ENCODE measurements at regions not wholly inside any gene's neighbourhood (a gene's known extent, or its start where the extent isn't known, plus 50 kb on each side); places are given as distances from the start of the nearest gene placed in this dataset.

DNA sequence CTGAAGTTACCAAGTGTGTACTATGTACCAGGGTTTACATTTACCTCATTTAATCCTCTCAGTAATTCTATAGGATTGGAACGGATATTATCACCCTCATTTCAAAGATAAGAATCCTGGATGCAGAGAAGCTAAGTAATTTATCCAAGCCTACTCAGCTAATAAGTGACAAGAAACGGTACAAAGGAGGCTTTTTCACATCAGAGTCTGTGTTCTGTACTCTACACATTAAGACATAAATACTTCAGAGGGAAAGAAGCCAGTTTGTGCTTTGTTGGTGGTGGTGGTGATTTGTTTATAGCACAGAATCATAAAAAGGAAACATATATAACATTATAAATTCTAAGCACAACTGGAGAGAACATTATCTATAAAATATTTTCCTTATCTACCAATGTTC, 88.3 kb upstream of the HMGCLL1 start:
- no peaks in the 10 kb centered on the region for H4K20me1 ChIP-seq (ENCODE audit: insufficient read depth, low read length)
- no peaks in the 10 kb centered on the region for H3K4me1 ChIP-seq (ENCODE audit: insufficient read depth, low read length, poor library complexity, severe bottlenecking)
- POLR2A ChIA-PET, result no interaction called here
- H3K27ac ChIP-seq (ENCODE audit: low read depth, low read length, poor library complexity, severe bottlenecking), result no peak overlapping the region
- CTCF ChIA-PET (ENCODE audit: unreplicated experiment), result no interaction called here
- no peaks in the 10 kb centered on the region for H3K9me3 ChIP-seq (ENCODE audit: low read length)
- intact Hi-C loops (cut with micrococcal nuclease; ENCODE audit: unreplicated experiment), result no loop called here
- no peaks in the 10 kb centered on the region for H3K36me3 ChIP-seq (ENCODE audit: insufficient read depth, low read length)
- H3K9me2 ChIP-seq (ENCODE audit: insufficient read depth, low read length), result no peaks in the 10 kb centered on the region
- no peak for DNase-seq (ENCODE audit: low spot score)
- no peak overlapping the region for H3K4me2 ChIP-seq (ENCODE audit: low read length)
- no peak overlapping the region for H2AFZ ChIP-seq (ENCODE audit: low read length)
- no peaks in the 10 kb centered on the region for H3K79me2 ChIP-seq (ENCODE audit: insufficient read depth, low read depth, low read length)
- no TSS peak for BruUV-seq (replicated peaks)
- H3K4me3 ChIP-seq (ENCODE audit: low read depth, low read length, poor library complexity, severe bottlenecking), result no peak overlapping the region
- TF ChIP-seq EZH2phosphoT487 (IDR thresholded peaks at IDR 0.05; ENCODE audit: borderline replicate concordance, low read depth, low read length), result no peak
- TF ChIP-seq, protein P1, sequence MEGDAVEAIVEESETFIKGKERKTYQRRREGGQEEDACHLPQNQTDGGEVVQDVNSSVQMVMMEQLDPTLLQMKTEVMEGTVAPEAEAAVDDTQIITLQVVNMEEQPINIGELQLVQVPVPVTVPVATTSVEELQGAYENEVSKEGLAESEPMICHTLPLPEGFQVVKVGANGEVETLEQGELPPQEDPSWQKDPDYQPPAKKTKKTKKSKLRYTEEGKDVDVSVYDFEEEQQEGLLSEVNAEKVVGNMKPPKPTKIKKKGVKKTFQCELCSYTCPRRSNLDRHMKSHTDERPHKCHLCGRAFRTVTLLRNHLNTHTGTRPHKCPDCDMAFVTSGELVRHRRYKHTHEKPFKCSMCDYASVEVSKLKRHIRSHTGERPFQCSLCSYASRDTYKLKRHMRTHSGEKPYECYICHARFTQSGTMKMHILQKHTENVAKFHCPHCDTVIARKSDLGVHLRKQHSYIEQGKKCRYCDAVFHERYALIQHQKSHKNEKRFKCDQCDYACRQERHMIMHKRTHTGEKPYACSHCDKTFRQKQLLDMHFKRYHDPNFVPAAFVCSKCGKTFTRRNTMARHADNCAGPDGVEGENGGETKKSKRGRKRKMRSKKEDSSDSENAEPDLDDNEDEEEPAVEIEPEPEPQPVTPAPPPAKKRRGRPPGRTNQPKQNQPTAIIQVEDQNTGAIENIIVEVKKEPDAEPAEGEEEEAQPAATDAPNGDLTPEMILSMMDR (conservative IDR thresholded peaks at IDR 0.05; ENCODE audit: low read length), result no peak

DNA sequence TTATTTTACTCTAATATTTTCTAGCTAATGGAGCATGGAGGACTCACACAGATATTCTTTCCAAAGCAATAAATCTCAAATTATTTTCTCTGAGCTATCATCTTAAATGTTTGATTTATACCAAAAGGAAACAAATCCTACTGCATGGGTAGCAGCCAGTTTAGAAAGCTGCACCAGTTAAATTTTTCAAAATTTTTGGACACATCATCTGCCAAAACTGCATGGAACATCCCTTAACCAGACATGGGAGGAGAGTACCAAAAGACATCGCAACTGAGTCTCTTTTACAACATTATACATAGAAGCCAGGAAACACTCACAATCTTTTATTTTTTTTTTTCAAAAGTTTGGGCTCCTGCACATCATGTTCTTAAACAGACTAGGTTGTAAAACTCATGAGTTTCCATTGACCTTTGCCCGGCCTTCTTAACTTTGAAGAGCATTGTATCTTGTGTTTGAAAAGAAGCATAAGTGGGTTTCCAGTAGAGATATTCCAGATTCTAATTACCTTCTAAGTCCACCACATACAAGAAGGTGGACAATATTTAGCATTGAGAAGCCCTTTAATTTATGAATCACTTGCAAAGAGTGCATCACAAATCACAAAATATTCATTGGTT, 87.7 kb upstream of the HMGCLL1 start:
- H3K4me2 ChIP-seq (ENCODE audit: low read length), result no peak overlapping the region
- no peak overlapping the region for H3K4me3 ChIP-seq (ENCODE audit: low read depth, low read length, poor library complexity, severe bottlenecking)
- no TSS peak for BruUV-seq (replicated peaks)
- no peaks in the 10 kb centered on the region for H3K9me3 ChIP-seq (ENCODE audit: low read length)
- H3K9me2 ChIP-seq (ENCODE audit: insufficient read depth, low read length), result no peaks in the 10 kb centered on the region
- H2AFZ ChIP-seq (ENCODE audit: low read length), result no peak overlapping the region
- H3K4me1 ChIP-seq (ENCODE audit: insufficient read depth, low read length, poor library complexity, severe bottlenecking), result no peaks in the 10 kb centered on the region
- TF ChIP-seq, protein P1 (conservative IDR thresholded peaks at IDR 0.05; ENCODE audit: low read length), result no peak
- TF ChIP-seq EZH2phosphoT487 (IDR thresholded peaks at IDR 0.05; ENCODE audit: borderline replicate concordance, low read depth, low read length), result no peak
- ChIA-PET CTCF (ENCODE audit: unreplicated experiment) (no interaction called here), POLR2A (no interaction called here)
- no peaks in the 10 kb centered on the region for H3K79me2 ChIP-seq (ENCODE audit: insufficient read depth, low read depth, low read length)
- intact Hi-C loops (cut with micrococcal nuclease; ENCODE audit: unreplicated experiment), result no loop called here
- no peak overlapping the region for H3K27ac ChIP-seq (ENCODE audit: low read depth, low read length, poor library complexity, severe bottlenecking)
- H3K36me3 ChIP-seq (ENCODE audit: insufficient read depth, low read length), result no peaks in the 10 kb centered on the region
- no peak for DNase-seq (ENCODE audit: low spot score)
- H4K20me1 ChIP-seq (ENCODE audit: insufficient read depth, low read length), result no peaks in the 10 kb centered on the region

DNA sequence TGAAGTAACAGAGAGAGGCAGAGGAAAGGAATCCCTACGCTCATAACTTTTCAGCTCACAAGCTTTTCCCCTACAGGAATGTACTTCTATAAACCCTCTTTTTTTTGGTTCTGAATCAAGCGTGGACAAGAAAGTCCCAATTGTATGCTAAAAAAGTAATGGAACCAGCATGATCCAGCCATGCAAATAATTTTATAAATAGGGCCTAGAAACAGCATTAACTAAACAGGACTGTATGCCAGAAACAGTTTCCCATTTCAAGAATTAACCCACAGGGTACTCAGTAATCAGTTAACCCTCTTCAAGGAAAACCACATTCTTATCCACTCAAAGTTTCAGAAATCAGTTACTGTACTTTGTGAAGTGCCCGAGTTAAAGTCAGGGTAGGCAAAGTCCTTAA, 87.0 kb upstream of the HMGCLL1 start:
- H3K9me3 ChIP-seq (ENCODE audit: low read length), result no peaks in the 10 kb centered on the region
- H2AFZ ChIP-seq (ENCODE audit: low read length), result no peak overlapping the region
- intact Hi-C loops (cut with micrococcal nuclease; ENCODE audit: unreplicated experiment), result no loop called here
- ChIA-PET POLR2A (no interaction called here), CTCF (ENCODE audit: unreplicated experiment) (no interaction called here)
- H3K4me1 ChIP-seq (ENCODE audit: insufficient read depth, low read length, poor library complexity, severe bottlenecking), result no peaks in the 10 kb centered on the region
- no peaks in the 10 kb centered on the region for H3K36me3 ChIP-seq (ENCODE audit: insufficient read depth, low read length)
- H3K4me3 ChIP-seq (ENCODE audit: low read depth, low read length, poor library complexity, severe bottlenecking), result no peak overlapping the region
- H3K27ac ChIP-seq (ENCODE audit: low read depth, low read length, poor library complexity, severe bottlenecking), result no peak overlapping the region
- H3K4me2 ChIP-seq (ENCODE audit: low read length), result no peak overlapping the region
- no TSS peak for BruUV-seq (replicated peaks)
- no peak for DNase-seq (ENCODE audit: low spot score)
- H3K79me2 ChIP-seq (ENCODE audit: insufficient read depth, low read depth, low read length), result no peaks in the 10 kb centered on the region
- no peaks in the 10 kb centered on the region for H3K9me2 ChIP-seq (ENCODE audit: insufficient read depth, low read length)
- TF ChIP-seq, protein P1 (conservative IDR thresholded peaks at IDR 0.05; ENCODE audit: low read length), result no peak
- no peak for TF ChIP-seq EZH2phosphoT487 (IDR thresholded peaks at IDR 0.05; ENCODE audit: borderline replicate concordance, low read depth, low read length)
- no peaks in the 10 kb centered on the region for H4K20me1 ChIP-seq (ENCODE audit: insufficient read depth, low read length)

Data from OCI-LY7 (cell line).